ENCODE measurements at regions not wholly inside any gene's neighbourhood (a gene's known extent, or its start where the extent isn't known, plus 50 kb on each side); places are given as distances from the start of the nearest gene placed in this dataset.
"Not testable (repeated sequence)": the region's sequence is repeated elsewhere in the genome, so short reads cannot be mapped to it uniquely, and the experiment has no call there.

GRCh38 chrX:150118476-150118875 is 180.2 kb upstream of the EOLA2 start:
- DNase-seq (ENCODE audit: low spot score): no peak
- TF ChIP-seq CTCF (IDR thresholded peaks at IDR 0.05; ENCODE audit: poor library complexity) (no peak), EZH2 (IDR thresholded peaks at IDR 0.05; ENCODE audit: borderline replicate concordance) (no peak), EZH2phosphoT487 (IDR thresholded peaks at IDR 0.05; ENCODE audit: low read depth, severe bottlenecking, unreplicated experiment) (no peak)

GRCh38 chrX:150119323-150119722 is 181.0 kb upstream of the EOLA2 start:
- Histone ChIP-seq H3K36me3 (replicated peaks; ENCODE audit: insufficient read depth, low read depth) (no peaks in the 10 kb centered on the region), H3K4me2 (no peak overlapping the region), H3K9me3 (ENCODE audit: low read depth) (no peaks in the 10 kb centered on the region), H3K9me2 (replicated peaks; ENCODE audit: insufficient read depth) (no peaks in the 10 kb centered on the region), H3K79me2 (no peaks in the 10 kb centered on the region), H4K20me1 (ENCODE audit: insufficient read depth, poor library complexity, severe bottlenecking) (no peaks in the 10 kb centered on the region), H3K27ac (no peak overlapping the region), H3K4me1 (ENCODE audit: insufficient read depth) (no peaks in the 10 kb centered on the region), H3K4me3 (no peak overlapping the region), H3K27me3 (no peaks in the 10 kb centered on the region), H2AFZ (no peak overlapping the region)
- TF ChIP-seq CTCF (IDR thresholded peaks at IDR 0.05; ENCODE audit: poor library complexity) (no peak), EZH2phosphoT487 (IDR thresholded peaks at IDR 0.05; ENCODE audit: low read depth, severe bottlenecking, unreplicated experiment) (no peak), EZH2 (IDR thresholded peaks at IDR 0.05; ENCODE audit: borderline replicate concordance) (no peak)
- WGBS (ENCODE audit: low lambda C conversion rate, missing lambda C conversion rate): 52% methylated on average over 2 of the region's 2 CpGs
- DNase-seq (ENCODE audit: low spot score): no peak

More at GRCh38 chrX:150118476-150118875, 180.2 kb upstream of the EOLA2 start:
- Histone ChIP-seq H3K27me3 (no peaks in the 10 kb centered on the region), H3K79me2 (no peaks in the 10 kb centered on the region), H3K4me2 (no peak overlapping the region), H3K9me3 (ENCODE audit: low read depth) (no peaks in the 10 kb centered on the region), H3K4me3 (no peak overlapping the region), H3K9me2 (replicated peaks; ENCODE audit: insufficient read depth) (no peaks in the 10 kb centered on the region), H3K27ac (no peak overlapping the region), H3K36me3 (replicated peaks; ENCODE audit: insufficient read depth, low read depth) (no peaks in the 10 kb centered on the region), H4K20me1 (ENCODE audit: insufficient read depth, poor library complexity, severe bottlenecking) (no peaks in the 10 kb centered on the region), H2AFZ (no peak overlapping the region), H3K4me1 (ENCODE audit: insufficient read depth) (no peaks in the 10 kb centered on the region)
- 73% methylated on average over 7 of the region's 7 CpGs for WGBS (ENCODE audit: low lambda C conversion rate, missing lambda C conversion rate)

GRCh38 chrX:150125045-150125444 is 186.8 kb upstream of the EOLA2 start:
- H3K4me3 ChIP-seq; H3K36me3 ChIP-seq (replicated peaks; ENCODE audit: insufficient read depth, low read depth); H3K9me3 ChIP-seq (ENCODE audit: low read depth); H3K27ac ChIP-seq; H2AFZ ChIP-seq; H4K20me1 ChIP-seq (ENCODE audit: insufficient read depth, poor library complexity, severe bottlenecking); H3K79me2 ChIP-seq; DNase-seq (ENCODE audit: low spot score); H3K9me2 ChIP-seq (replicated peaks; ENCODE audit: insufficient read depth); H3K4me1 ChIP-seq (ENCODE audit: insufficient read depth); H3K27me3 ChIP-seq; H3K4me2 ChIP-seq: not testable (repeated sequence)
- WGBS (ENCODE audit: low lambda C conversion rate, missing lambda C conversion rate): 92% methylated on average over 2 of the region's 2 CpGs

GRCh38 chrX:150127216-150127615 is 188.9 kb upstream of the EOLA2 start:
- H3K4me2 ChIP-seq: no peak overlapping the region
- no peaks in the 10 kb centered on the region for H3K9me3 ChIP-seq (ENCODE audit: low read depth)
- no peak for DNase-seq (ENCODE audit: low spot score)
- H3K36me3 ChIP-seq (replicated peaks; ENCODE audit: insufficient read depth, low read depth): no peaks in the 10 kb centered on the region
- H3K9me2 ChIP-seq (replicated peaks; ENCODE audit: insufficient read depth): no peaks in the 10 kb centered on the region
- H3K27ac ChIP-seq: no peak overlapping the region
- TF ChIP-seq EZH2 (IDR thresholded peaks at IDR 0.05; ENCODE audit: borderline replicate concordance): no peak
- TF ChIP-seq CTCF (IDR thresholded peaks at IDR 0.05; ENCODE audit: poor library complexity): no peak
- TF ChIP-seq EZH2phosphoT487 (IDR thresholded peaks at IDR 0.05; ENCODE audit: low read depth, severe bottlenecking, unreplicated experiment): no peak
- H3K4me3 ChIP-seq: no peak overlapping the region
- WGBS (ENCODE audit: low lambda C conversion rate, missing lambda C conversion rate): 65% methylated on average over 3 of the region's 3 CpGs
- H3K4me1 ChIP-seq (ENCODE audit: insufficient read depth): no peaks in the 10 kb centered on the region
- no peaks in the 10 kb centered on the region for H3K79me2 ChIP-seq
- H4K20me1 ChIP-seq (ENCODE audit: insufficient read depth, poor library complexity, severe bottlenecking): no peaks in the 10 kb centered on the region
- H3K27me3 ChIP-seq: no peaks in the 10 kb centered on the region
- no peak overlapping the region for H2AFZ ChIP-seq
